ENCODE measurements at regions not wholly inside any gene's neighbourhood (a gene's known extent, or its start where the extent isn't known, plus 50 kb on each side); places are given as distances from the start of the nearest gene placed in this dataset.

DNA sequence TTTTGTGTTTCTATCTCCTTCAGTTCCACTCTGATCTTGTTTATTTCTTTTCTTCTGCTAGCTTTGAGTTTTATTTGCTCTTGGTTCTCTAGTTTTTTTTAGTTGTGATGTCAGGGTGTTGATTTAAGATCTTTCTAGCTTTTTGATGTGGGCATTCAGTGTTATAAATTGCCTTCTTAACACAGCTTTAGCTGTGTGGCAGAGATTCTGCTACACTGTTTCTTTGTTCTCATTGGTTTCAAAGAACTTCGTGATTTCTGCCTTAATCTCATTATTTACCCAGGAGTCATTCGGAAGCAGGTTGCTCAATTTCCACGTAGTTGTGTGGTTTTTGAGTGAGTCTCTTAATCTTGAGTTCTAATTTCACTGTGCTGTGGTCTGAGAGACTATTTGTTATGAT is 251.7 kb upstream of the HTR2A start:
- 70 to 77% (median 74%) methylated on average over 3 of the region's 3 CpGs for WGBS, 4 donors
- TF ChIP-seq, protein P1, sequence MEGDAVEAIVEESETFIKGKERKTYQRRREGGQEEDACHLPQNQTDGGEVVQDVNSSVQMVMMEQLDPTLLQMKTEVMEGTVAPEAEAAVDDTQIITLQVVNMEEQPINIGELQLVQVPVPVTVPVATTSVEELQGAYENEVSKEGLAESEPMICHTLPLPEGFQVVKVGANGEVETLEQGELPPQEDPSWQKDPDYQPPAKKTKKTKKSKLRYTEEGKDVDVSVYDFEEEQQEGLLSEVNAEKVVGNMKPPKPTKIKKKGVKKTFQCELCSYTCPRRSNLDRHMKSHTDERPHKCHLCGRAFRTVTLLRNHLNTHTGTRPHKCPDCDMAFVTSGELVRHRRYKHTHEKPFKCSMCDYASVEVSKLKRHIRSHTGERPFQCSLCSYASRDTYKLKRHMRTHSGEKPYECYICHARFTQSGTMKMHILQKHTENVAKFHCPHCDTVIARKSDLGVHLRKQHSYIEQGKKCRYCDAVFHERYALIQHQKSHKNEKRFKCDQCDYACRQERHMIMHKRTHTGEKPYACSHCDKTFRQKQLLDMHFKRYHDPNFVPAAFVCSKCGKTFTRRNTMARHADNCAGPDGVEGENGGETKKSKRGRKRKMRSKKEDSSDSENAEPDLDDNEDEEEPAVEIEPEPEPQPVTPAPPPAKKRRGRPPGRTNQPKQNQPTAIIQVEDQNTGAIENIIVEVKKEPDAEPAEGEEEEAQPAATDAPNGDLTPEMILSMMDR (IDR thresholded peaks at IDR 0.05) = no peak
- no peak for TF ChIP-seq POLR2A (IDR thresholded peaks at IDR 0.05)
- peaks cover 0 to 2% (median 0%) of the 10 kb centered on the region in 9 donors for H3K27me3 ChIP-seq
- H3K4me3 ChIP-seq = no peak overlapping the region
- DNase-seq = no peak
- no peak overlapping the region for H3K27ac ChIP-seq
- intact Hi-C loops (cut with DNase I) = no loop called here
- H3K4me1 ChIP-seq = no peaks in the 10 kb centered on the region
- H3K36me3 ChIP-seq = no peaks in the 10 kb centered on the region
- ATAC-seq = no peak
- H3K9me3 ChIP-seq = no peaks in the 10 kb centered on the region

DNA sequence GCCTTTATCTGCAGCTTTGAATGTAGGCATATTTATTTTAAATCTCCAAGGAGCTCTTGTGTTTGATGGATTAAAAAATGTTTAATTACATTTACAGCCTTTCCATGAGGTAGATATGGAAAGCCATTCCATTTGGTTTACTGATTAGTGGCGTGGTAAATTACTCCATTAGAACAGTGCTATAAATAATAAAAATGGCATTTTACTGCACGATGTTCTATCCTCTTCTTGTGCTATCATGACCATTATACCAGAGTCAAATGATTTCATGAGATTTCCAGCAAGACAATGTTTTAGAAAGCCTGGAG is 250.9 kb upstream of the HTR2A start:
- Histone ChIP-seq H3K4me3 (no peak overlapping the region), H3K9me3 (no peaks in the 10 kb centered on the region), H3K27ac (no peak overlapping the region), H3K36me3 (no peaks in the 10 kb centered on the region), H3K4me1 (no peaks in the 10 kb centered on the region), H3K27me3 (peaks cover 0 to 2% (median 0%) of the 10 kb centered on the region in 9 donors)
- DNase-seq = no peak
- no peak for ATAC-seq
- intact Hi-C loops (cut with DNase I) = no loop called here
- 63 to 79% (median 72%) methylated on average over 2 of the region's 2 CpGs for WGBS, 4 donors
- TF ChIP-seq POLR2A (IDR thresholded peaks at IDR 0.05) = no peak
- TF ChIP-seq, protein P1 (IDR thresholded peaks at IDR 0.05) = no peak

DNA sequence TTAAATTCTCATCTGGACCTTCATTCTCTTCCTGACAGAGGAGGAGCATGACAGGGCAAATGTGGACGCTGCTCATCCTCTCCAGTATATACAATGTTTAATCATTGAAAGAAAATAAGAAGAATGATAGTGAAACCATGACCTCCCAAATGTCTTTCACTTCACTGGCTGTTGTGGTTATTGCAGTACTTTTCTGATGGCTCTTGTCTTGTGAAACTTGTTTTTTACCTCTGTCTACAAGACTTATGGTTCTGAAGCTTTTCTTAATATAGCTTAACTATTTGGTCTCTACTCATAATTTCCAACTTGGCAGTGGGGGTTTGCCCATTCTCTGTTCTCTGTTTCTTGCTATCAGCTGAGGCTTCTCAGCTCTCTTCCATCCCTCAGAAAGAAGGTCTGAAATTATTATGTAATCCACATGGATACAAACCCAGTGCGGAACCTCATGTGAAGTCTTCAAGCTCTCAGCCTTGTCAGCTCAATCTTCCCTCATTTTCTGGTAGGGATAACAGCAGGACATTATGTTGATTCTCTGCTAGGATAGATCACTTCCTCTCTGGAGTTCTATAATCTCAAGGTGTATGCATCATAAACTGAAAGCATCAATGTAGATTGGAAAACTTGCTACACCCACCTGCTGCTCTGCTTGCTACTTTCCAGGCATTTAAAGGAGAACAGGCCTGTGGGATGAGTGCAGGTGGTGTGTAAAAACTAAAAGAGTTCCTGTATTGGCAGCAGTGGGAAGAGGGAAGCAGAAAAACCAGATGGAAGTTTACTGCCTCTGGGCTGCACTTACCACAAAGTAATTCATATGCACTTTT is 250.3 kb upstream of the HTR2A start:
- H3K9me3 ChIP-seq = no peaks in the 10 kb centered on the region
- intact Hi-C loops (cut with DNase I) = no loop called here
- H3K27ac ChIP-seq = no peak overlapping the region
- DNase-seq (no peak), ATAC-seq (no peak)
- 85 to 90% (median 89%) methylated on average over 2 of the region's 2 CpGs for WGBS, 4 donors
- TF ChIP-seq, protein P1 (IDR thresholded peaks at IDR 0.05) = no peak
- no peak for TF ChIP-seq POLR2A (IDR thresholded peaks at IDR 0.05)
- peaks cover 0 to 2% (median 0%) of the 10 kb centered on the region in 9 donors for H3K27me3 ChIP-seq
- no peak overlapping the region for H3K4me3 ChIP-seq
- no peaks in the 10 kb centered on the region for H3K4me1 ChIP-seq
- H3K36me3 ChIP-seq = no peaks in the 10 kb centered on the region

DNA sequence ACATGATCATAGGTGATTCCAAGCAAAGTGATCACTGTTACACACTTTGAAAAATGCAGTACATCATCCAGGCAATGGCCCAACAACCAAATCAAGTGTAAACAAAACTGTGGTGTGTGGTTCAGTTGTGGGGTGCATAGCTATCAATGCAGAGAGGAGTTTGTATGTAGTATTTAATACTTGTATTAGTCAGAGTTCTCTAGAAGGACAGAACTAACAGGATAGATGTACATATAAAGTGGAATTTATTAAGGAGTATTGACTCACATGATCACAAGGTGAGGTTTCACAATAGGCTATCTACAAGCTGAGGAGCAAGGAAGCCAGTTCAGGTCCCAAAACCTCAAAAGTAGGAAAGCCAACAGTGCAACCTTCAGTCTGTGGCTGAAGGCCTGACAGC is 249.3 kb upstream of the HTR2A start:
- no peak for ATAC-seq
- intact Hi-C loops (cut with DNase I) = no loop called here

More for the DNA sequence above, 249.3 kb upstream of the HTR2A start:
- Histone ChIP-seq H3K4me3 (no peak overlapping the region), H3K4me1 (no peaks in the 10 kb centered on the region), H3K36me3 (no peaks in the 10 kb centered on the region), H3K27me3 (peaks cover 0 to 2% (median 0%) of the 10 kb centered on the region in 9 donors), H3K27ac (no peak overlapping the region), H3K9me3 (no peaks in the 10 kb centered on the region)
- no peak for DNase-seq
- no peak for TF ChIP-seq POLR2A (IDR thresholded peaks at IDR 0.05)
- TF ChIP-seq, protein P1 (IDR thresholded peaks at IDR 0.05) = no peak

Data from heart left ventricle (tissue), 16 donors.